NCI-H1048 (cell line): ENCODE measurements at regions not wholly inside any gene's neighbourhood (a gene's known extent, or its start where the extent isn't known, plus 50 kb on each side); places are given as distances from the start of the nearest gene placed in this dataset.

Experiments
- DNase-seq: peaks from one replicate; lab custom pipeline; 2025; lab: John Stamatoyannopoulos, UW

DNA sequence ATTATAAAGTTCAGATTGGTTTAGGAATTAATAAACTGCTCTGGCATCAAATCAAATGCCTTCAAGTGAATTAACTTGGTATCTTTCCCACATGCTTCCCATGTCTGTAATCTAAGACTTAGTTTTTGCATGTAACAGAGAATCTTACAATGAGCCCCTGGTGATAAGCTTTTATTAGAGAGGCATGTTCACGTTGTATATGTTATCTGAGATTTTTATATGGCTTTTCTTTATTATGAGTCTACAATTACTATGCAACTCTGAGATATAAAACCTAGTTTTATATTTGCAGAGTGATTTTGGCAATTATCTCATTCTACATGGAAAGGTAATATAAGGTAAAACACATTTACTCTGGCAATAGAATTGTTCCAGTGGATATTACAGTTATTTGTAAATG, 1578.4 kb upstream of the IGFBP7 start:
- DNase-seq: no peak

DNA sequence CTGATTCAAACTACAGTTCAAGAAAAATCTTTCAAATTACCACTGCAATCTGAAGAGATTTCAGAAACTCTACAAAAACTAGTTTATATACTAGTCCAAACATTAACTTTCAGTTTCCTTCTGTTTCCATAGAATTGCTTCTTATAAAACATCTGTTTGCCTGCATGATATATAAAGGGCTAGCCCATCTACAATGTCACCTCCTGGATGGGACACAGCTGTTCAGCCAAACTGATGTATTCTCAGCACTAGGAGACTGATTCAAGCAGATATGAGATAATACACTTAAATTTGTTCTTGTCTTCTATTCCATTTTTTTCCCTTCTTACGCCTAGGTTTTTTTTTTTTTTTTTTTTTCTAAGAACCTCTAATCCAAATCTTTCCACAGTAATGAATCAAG, 1569.7 kb upstream of the IGFBP7 start:
- no peak for DNase-seq

DNA sequence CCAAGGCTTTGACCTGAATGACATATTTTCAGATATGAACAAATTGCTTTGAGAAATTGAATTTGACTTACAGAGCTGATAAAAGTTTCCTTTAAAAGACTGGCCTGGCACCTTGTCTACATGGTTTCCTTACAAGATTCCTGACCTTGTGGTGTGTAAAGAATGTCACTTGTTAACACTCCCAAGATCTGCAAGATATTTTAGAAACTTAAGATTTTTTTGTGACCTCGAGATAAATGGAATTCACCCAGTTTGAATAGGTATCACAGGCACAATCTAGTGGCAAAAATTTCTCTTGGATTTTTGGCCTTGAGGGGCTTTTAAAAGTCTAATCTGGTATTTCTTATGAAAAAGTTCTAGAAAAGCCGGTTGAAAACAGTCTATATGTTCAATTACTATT, 1568.9 kb upstream of the IGFBP7 start:
- DNase-seq: no peak

DNA sequence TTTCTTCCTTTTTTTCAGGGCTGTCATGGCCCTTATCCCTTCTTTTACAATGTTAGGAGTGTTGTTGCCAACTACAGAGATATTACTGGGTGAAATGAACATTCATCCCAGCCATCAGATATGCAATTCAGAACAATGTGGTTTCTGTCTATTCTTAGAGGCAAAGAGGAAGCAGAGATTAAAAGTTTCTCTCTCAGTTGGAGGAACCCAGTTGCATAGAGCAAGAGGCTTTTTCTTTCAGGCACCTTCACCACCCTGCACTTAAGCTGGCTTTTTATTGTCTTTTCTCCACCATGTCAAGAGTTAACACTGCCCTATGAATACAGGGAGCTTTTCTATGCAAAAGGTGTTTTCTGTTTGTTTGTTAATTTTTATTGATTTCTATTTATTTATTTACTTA, 1559.6 kb upstream of the IGFBP7 start:
- no peak for DNase-seq

DNA sequence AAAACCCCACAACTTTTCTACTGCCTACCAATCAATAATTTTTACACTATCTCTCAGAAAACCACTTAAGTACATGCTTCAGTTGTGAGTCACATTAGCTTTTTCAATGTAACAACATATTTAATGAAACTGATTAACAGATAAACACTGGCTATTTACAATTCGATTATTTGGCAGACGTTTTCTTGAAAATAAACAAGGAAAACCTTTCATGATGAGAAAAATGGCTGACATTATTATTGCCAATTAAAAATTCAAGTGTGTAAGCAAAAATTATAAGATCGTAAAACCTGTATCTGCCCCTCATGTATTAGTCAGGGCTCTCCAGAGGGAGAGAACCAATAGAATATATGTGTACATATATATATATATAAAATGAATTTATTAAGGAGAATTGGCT, 1555.5 kb upstream of the IGFBP7 start:
- no peak for DNase-seq

DNA sequence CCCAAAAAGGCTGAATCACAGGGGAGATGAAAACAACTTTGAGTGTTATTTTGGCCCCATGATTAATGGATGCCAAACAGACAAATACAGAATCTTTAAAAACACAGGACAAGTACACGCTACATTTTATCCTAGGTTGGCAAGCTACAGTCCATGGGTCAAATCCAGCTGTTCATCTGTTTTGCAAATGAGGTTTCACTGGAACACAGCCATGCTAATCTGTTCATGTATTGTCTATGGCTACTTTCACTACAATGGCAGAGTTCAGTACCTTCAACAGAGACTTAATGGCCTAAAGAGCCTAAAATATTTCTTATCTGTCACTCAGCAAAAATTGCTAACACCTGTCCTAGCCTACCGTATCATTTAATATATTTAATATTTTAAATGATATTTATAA, 1548.5 kb upstream of the IGFBP7 start:
- no peak for DNase-seq

DNA sequence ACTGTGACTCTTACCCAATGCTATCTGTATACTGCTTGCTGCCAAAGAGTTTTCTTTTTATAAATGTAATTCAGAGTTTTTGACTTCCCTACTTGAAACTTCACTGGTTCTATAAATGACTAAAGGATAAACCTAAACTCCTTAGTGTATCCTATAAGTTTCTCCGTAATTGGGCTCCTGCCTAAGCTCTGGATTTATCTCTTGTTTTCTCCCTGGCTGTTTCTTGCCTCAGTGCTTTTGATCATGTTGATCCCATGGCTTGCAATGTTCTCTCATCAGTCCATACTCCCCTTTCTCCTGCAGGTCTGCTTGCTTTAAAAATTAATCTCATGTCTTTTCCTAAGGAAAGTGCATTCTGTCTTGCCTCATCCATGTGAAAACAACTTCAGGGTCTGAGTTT, 1543.1 kb upstream of the IGFBP7 start:
- no peak for DNase-seq

DNA sequence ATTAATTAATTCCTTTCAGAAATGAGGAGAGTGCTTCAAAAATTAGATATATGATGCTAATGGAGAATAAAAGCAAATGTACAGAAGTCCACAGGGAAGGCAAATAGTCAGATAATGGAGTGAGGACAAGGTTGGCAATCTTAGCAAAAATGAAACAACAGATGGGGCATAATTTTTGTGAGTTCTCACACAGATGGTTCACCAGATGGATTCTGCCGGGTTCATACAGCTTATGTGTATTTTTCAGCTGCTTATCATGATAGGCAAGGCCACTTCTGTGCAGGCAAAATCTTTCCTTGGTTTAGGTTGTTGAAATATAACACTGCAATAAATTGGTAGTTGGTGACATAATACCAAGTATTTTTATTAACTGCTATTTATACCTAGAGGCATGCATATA, 1539.0 kb upstream of the IGFBP7 start:
- DNase-seq: no peak

DNA sequence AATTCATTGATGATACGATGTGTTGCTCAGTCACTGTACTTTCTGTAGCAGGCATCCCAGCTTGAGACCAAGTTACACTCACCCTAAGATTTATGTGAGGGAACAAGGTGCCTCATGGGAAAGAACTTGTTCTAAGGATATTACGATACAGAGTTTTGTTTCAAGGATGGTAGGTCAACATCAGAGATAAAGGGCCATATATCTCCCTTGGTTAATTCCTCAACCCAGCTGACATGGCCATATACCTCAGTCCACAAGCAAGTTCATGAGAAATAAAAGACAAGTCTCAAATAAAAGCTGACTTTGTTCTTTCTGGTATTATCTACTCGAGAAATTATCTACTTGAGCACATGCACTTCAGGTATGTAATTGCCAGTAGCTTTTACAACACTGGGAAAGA, 1535.9 kb upstream of the IGFBP7 start:
- no peak for DNase-seq

DNA sequence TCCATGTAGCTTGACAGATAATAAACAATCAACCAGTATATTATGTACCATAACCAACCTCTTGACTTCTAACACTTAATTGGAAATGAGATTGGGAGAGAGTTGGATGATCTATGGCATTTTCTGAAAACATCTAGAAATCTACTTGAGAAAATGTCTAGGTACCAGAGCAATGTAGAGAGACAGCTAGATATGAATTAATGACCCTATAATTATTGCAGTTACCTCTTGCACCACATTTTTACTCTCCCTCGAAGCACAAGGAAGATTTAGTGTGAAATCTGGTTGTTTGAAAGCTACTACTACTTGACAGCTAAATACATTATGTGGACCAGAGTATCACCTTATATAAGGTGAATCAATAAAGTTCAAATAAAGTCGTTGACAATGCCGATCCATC, 1534.4 kb upstream of the IGFBP7 start:
- no peak for DNase-seq

DNA sequence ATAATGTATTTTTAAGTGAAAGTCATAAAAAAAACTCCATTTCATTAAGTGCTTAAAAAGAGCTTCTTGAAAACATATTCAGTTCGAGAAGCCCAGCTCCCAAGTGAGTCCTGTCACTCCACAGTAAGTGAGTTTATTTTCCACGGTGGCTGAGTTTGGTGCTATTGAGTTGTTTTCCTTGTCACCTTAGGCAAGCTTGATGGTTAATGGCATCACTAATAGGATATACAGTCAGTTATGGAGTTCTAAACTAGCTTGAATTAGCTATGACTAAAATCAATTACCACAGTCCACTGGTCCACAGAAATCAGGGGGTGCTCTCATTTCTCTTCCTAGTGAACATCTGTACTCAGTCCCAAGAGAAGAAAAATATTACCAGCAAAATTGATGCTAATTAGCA, 1526.2 kb upstream of the IGFBP7 start:
- DNase-seq: no peak

DNA sequence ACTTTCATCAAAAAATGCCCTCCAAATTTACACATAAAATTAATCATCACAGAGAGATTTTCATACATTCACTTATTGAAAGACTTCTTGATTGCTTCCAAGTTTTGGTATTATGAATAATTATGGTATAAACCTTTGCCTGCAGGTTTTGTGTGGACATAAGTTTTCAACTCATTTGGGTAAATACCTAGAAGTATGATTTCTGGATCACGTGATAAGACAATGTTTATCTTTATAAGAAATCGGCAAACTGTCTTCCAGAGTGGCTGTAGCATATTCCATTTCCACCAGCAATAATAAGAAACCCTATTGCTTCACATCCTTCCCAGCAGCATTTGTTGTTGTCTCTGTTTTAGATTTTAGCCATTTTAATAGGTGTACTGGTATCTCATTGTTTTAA, 1507.0 kb upstream of the IGFBP7 start:
- DNase-seq: no peak

DNA sequence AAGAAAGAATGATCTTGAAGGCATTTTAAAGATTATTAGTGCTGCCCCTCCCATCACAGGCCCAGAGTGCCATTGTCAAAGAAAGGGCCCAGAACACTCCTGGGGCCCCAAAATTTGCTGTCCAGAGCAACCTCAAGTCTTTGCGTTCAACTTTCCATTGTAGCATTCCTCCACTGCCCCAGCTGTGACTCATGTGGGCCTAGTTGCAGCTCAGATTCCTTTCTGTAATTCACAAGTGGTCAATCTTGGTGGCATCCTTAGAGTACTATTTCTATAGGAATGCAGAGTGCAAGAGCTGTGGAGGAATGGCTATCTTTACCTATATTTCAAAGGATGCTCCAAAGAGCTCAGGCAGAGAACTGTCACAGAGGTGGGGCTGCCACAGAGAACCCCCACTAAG, 1500.8 kb upstream of the IGFBP7 start:
- DNase-seq: no peak

DNA sequence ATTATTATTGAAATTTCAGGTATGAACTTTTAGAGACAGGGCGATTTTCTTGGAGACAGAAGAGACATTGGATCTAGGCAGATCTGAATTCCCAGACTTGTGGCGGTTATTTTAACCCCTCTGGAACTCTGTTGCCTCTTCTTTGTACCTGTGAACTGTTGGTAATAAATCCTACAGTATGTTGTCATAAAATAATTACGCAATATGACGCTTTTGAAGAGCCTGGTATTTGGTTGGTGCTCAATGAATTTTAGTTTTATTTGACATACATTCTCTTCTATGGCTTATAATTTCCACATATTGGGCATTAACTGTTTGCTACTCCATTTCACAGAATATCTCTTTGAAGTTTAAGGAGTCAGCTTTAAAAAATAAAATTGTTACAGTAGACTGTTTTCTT, 1496.1 kb upstream of the IGFBP7 start:
- DNase-seq: no peak

DNA sequence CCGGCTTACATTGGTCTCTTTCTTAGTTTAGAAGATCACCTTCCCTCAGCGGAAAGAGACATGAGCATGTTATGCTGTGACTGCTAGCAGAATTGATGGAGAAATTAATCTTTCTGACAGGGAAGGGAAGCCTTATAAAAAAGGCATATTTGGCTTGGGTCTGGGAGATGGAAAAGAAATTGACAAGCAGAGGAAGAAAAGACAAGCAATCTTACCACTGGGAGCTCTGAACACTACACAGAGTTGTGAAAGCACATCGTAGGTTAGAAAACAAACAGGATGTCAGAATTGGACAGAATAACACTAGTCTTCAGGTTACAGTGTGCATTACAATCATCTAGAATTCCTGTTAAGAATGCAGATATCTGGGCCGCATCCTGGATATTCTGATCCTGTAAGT, 1493.8 kb upstream of the IGFBP7 start:
- DNase-seq: no peak

DNA sequence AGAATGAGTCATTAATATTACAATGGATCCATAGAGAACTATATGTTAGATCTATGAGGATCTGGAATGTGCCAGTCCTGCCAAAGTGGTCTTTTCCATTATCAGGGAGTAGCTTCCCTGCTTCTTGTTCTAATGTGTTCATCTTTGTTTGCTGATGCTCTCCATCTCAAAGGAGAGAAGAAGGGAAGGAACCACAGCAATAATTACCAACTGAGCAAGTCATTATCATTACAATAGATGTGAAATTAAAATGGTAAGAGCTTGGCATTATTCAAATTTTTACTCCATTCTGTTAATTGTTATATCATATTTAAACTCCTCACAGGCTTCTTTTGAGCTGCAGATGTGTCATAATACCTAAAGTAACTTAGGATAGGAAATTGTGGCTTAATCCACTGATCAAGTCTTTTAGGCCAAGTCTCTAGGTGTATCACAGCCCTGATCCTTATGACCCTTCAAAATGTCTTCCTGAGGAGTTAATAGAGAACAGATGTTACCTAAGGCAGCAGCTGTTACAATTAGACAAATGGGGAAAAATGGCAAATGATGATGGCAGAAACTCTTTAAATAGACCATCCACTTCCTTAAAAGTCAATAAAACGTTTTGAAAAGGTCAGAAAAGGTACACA, 1492.7 kb upstream of the IGFBP7 start:
- DNase-seq: no peak

DNA sequence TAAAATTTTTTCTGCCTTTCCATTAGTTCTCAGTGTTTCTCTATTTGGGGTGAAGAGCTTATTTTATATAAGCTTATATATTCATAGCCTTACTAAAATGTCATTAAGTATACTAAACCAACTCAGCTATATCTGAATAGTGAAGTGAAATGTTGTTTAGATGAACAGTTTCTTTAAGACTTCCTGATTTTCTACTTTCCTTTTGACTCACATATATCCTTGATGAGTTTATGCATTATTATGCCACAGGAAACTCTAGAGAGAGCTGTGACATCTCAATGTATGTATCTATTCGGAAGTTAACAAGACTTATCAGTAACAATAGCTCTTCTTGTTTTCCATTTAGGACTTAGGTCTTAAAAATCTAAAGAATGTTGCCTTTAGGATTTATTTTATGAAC, 1491.8 kb upstream of the IGFBP7 start:
- DNase-seq: no peak

DNA sequence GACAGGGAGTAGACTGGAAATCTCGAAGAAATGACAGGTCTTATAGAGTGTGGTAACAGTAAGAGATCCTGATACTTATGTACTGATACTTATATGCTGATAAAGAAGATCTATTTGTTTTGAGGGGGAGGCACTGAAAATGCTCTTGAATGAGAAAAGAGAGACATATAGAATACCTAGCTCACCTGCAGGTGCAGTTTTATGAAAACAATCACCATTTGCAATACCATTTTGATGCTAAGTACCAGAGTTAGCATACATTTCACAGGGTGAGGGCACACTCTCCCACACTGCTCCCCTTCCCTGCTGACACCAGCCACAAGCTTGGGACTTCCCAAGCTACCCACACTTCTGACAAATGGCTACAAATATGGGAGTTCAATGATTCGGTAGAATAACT, 1490.1 kb upstream of the IGFBP7 start:
- DNase-seq: no peak

DNA sequence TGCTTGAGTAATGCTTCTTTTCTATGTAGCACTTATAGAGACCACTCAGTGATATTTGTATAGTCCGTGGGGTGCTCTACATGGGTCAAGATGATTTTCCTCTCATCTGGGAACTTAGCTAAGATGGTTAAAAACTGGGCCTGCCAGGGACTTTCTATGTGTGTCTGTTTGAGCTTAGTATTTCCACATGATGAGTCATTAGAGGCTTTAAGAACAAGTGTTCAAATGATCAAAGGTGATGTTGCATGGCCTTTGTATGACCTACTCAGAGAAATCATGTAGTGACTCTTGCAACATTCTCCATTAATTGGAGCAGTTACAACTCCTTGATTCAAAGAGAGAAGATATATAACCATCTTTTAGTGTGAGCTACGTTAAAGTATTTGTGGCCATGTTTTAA, 1480.5 kb upstream of the IGFBP7 start:
- no peak for DNase-seq

DNA sequence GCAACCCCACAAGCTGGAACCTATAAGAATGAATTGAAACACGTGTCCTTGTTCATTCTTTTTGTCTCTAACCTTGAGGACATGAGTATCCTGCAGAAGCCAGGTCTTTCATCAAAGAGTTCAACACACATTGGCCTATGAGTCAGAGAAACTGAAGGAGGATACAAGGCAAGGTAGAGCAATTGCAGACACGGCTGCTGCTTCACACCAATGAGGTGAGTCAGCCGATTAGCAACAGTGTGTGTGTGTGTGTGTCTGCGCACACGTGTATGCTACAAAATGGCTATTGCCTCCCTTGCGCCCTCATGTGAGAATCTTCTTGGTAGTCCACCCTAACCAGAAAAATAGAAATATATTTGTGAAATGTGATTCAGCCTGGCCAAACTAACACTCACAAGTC, 1477.7 kb upstream of the IGFBP7 start:
- DNase-seq: no peak

DNA sequence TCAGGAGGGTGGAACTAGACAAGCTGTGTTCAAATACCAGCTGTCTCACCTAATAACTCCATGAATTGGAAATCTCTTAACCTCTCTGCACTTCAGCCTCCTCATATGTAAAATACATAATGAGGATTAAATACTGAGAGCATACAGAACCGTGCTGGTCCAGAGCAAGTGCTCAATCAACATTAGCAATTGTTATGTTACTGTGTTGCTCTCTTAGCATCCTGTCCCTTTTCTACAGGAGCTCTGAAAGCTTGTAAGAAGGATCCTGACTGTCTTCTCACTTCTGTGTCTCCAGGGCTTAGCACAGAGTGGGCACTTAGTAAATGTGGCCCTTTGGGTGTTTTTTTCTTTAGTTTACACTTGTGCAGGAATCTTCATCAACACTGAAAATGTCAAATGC, 1456.1 kb upstream of the IGFBP7 start:
- DNase-seq: no peak

DNA sequence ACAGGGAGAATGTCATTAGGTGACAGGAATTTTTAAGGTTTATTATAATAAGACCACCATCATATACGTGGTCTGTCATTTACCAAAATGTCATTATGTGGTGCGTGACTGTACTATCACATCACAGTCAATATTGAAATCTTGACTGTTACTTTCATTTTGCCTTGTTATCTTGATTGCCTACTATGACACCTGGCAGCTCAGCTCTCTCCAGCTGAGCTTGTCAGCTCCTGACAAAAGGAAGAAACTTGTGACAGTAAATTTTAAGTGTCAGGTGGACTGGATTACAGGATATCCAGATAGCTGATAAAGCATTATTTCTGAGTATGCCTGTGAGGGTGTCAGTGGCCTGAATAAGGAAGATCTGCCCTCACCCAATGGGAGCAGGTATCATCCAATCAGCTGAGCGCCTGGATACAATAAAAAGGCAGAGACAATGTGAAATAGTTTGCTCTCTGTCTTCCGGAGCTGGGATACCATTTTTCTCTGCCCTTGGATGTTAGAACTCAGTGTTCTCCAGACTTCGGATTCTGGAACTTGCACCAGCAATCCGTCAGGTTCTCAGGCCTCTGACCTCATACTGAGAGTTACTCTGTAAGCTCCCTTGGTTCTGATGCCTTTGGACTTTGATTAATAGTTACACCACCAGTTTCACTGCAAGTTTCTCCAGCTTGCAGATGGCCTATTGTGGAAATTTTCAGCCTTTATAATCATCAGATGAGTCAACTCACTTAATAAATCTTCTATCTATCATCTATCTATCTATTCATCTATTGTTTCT, 1454.7 kb upstream of the IGFBP7 start:
- no peak for DNase-seq

DNA sequence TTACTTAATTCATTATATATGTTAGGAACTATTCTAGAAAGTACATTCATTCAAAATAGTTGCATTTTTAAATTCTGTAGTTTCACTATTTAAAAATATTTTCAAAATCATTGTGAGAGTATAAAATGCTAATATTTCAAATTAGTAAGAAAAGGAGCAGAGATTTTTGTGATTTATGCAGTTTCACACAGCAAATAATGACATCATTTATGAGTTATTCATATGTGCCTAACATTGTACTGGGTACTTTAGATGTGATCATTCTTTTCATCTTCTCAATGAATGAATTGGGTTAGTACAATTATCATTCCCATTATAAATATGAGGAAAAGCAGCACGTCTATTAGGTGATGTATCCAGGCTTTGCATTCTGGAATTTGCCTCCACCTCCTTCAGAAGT, 1451.0 kb upstream of the IGFBP7 start:
- DNase-seq: no peak

DNA sequence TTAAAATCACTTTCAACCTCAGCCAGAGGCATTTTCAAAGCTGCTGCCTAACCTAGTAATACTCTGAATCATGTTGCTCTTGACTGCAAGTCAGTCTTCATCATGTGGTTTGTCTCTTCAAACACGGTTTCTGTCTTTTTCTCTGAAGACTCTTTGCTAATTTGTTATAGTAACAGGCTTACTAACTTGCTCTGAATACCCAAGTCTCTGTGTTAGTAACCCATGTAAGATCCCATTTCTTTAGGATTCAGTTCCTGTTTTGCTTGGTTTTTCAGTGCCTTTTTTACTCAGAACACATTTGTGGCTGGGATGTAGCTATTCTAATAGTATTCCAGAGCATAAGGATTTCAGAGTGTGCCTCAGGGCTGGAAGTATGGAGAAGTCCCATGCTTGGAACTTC, 1450.6 kb upstream of the IGFBP7 start:
- no peak for DNase-seq
